ENCODE measurements at regions not wholly inside any gene's neighbourhood (a gene's known extent, or its start where the extent isn't known, plus 50 kb on each side); places are given as distances from the start of the nearest gene placed in this dataset.

GRCh38 chr14:101049511-101049910 lies 146.0 kb upstream of the RTL1 start:
- DNase-seq: no peak

DNA sequence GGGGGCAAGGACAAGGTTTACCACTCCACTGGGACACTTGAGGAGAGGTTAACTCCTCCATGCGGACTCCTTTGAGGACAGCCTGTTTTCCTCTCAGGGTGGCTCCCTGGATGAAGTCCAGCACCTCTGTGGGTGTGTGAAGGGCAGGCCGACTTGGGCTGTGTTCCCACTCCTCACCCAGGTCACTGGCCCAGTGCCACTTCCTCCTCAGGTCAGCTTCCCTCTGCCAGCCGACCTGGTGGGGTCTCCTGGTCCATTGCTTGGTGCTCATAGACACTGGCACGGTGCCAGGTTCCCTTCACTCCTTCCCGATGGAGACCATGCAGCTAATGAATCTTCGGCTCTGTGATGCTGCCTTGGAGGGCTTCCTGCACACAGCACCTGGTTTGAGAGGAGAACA lies 146.4 kb upstream of the RTL1 start:
- DNase-seq: no peak

GRCh38 chr14:101050901-101051490 lies 147.5 kb upstream of the RTL1 start:
- DNase-seq: no peak

GRCh38 chr14:101054671-101055070 lies 151.1 kb upstream of the RTL1 start:
- DNase-seq: no peak

DNA sequence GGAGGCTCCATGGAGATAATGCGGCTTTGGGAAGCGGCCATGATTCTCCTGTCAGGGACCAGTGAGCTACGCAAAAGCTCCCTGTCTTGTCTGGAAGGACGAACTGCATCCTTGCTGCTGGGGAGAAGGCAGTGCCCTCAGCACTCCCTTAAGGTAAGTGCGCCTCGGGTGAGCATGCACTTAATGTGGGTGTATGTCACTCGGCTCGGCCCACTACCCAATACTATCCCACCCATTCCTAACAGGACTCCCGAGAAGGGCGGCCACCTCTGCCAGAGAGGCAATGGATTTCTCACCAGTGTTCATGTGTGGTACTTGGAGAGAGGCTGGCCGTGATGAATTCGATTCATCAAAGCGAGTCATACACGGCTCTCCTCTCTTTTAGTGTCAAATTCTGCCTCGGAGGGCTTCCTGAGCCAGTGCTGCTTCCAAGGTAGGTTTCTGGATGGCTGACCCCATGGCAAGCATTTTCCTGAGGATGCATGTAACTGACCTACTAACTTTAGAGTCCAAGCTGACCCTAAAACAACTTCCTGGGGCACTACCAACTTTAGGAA lies 151.7 kb upstream of the RTL1 start:
- DNase-seq: no peak

- DNase-seq: no peak
Measured at GRCh38 chr14:101055776-101056374, 152.4 kb upstream of the RTL1 start.

GRCh38 chr14:101056446-101056845 lies 152.9 kb upstream of the RTL1 start:
- DNase-seq: no peak

DNA sequence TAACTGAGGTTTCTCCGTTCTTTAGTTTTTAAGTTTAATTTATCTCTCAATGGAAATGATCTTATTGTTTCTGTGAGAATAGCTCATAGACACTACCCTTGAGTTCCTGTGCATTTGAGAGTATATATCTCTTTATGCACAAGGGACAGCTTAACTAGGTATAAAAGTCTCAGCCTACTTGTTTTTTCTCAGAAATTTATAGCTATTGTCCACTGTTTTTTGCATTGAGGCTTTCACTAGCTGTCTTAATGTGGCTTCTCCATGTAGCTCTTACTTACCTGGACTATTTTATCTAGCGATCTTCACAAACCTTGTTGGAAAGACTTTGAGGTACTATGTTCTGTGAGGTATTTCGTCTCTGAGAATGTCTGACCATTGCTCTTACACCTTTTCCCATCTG lies 153.9 kb upstream of the RTL1 start:
- no peak for DNase-seq

DNA sequence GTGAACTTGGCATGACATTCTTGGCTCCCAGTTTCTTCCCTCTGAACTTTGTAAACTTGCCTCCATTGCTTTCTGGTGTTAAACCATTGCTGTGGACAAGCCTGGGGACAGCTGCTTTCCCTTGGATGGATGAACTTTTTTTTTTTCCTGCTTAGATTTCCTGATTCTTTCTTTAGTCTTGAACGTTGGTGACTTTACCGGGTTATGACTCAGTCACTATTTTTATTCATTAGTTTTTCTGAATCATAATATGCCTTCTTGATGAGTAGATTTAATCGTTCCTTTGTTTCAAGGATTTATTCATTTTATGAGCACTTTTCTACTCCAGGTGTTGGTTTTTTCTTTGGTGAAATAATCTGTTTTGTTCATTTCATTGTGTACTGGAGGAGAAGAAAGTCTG lies 155.0 kb upstream of the RTL1 start:
- DNase-seq: no peak

DNA sequence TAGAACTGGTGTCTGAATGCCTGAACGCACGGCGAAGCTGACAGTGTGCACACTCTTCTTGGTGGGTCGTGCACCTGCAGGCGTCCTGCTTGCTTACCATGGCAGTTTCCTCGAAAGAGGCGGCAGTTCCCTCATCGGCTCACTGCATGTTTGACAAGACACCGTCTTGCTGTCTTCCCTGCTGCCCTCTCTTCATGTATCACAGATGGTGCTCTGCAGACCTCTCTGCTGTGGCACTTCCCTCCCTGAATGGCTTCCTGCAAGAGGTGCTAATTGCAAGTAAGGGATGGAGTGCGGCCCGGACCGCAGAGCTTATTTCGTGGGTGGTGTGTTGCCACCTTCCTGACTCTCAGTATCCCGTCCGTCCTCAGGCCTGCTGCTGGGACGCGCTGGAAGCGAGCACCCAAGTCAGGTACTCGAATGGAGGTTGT lies 156.7 kb upstream of the RTL1 start:
- no peak for DNase-seq

DNA sequence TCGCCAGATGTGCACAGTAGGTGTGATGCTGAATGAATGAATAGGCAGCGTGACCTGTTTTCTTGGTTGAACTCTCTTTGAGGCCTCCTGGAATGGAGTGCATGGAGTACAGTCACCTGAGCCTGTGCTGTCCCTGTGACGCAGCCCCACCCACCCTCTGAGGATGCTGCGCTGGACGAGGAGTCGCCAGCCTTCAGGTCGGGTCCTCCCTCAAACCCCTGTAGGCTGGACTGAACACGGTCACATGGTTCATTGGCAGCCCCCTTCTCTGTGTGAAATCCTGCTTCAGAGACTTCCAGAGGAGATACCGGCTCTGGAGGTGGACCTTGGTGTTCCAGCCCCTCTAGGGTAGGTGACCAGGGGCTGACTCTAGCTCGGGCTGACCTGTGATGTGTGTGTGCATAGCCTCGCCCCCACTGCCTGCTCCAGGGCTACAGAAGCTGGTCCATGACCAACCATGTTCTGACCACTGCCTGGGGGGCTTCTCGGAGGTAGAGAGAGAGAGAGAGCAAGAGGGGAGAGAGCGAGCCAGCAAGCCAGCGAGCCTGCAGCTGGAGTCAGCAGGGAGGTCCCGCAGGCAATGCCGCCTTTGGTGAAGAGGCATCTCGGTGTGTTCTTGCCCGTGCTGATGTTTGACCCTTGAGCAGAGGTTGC lies 158.0 kb upstream of the RTL1 start:
- DNase-seq: no peak

DNA sequence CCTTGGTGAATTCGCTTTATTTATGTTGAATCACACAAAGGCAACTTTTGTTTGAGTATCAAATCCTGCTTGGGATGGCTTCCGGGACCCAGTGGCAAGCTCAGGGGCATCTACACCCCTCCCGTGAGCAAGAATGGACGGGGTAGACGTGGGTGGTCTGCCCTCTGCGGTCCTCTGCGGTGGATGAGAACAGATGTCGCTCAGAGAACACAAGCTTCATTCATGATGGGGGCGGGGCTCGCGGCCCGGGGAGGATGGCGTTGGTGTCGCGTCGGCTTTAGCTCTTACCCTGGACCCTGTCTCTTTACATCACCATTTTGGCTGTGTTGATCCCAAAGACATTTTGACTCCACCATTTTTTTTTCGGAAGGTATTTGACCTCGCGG lies 158.5 kb upstream of the RTL1 start:
- no peak for DNase-seq

DNA sequence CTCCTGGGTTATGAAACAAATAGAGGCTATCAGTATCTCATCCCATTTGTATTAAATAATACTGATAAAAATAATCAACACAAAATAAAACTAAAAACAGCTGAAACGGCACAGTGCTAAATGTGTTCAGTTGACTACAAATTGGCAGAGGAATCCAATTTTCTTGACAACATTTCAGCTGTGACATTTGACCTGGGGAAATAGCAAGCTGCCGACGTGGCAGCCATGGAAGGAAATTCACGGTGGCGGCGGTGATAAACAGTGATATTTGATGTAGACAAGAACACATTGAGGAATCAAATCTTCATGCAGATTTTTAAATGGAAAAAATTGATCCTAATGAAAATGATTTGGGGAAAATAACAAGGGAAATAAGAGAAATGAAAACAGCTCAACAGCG lies 159.1 kb upstream of the RTL1 start:
- DNase-seq: no peak

DNA sequence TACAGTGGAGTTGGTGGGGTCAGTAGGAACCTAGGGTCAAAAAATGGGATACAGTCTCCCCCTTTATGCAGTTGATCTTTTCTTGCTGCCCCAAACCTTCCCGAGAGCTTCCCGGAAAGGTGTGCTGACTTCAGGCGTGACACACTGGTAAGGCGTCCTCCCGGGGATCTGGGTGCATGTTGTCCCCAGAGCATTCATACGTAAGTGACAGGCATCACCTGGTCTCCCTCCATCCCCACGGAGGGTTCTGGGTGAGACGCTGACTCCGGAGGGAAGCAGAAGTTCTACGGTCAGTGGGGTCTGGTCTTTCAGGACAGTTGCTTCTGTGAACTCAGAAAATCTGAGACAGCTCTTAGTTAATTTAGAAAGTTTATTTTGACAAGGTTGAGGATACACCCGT lies 159.6 kb upstream of the RTL1 start:
- no peak for DNase-seq

DNA sequence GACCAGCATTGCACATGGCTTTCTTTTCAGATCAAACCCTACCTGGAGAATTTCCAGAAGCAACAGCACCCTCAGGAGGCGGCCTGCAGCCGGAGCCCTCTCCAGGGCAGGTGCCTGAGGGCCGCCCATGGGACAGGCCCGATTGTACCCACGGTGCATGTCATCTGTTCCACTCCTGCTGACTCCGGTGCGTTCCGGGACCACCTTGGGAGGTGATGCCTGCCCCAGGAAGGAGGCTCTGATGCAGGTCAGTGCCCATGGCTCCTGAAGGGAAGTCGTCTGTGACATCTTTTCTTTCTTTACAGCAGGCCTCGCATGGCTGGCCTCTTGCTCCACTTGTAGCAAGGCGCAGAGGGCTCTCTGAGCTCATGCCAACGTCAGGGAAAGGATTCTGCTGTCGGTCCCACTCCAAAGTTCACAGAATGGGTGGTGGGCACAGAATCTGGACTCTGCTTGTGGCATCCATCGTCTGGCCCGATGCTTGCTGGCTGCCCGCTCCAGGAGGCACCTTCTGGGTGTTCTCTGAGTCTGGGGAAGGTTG lies 160.7 kb upstream of the RTL1 start:
- DNase-seq: no peak

DNA sequence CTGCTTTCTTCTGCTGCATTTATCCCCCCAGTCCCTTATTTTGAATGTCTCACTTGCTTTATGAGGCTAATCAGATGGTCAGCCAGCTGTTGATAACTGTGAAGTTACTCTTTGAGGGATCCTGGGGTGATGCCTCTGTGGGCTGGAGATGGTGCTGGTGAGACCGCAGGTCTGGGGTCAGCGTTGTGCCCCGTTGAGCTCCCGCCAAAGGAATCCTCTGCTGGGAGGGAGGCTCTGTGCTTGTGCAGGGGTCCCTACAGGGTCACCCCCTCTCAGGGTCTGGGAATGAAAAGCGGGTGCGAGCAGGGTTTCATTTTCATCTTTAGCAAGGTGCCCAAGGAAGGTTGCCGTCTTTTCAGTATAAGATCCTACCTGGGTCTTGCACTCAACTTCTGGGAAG lies 161.2 kb upstream of the RTL1 start:
- no peak for DNase-seq

DNA sequence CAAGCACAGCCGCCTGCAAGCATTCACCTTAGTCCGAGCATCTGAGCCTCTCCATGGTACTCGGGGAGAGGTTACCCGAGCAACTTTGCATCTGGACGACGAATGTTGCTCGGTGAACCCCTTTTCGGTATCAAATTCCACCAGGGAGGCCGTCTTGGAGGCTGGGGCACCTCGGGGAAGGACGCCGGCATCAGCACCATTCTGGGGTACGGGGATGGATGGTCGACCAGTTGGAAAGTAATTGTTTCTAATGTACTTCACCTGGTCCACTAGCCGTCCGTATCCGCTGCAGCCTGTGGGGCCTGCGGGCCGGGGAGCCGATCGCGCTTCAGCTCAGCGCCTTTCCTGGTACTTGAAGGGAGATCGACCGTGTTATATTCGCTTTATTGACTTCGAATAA lies 161.7 kb upstream of the RTL1 start:
- no peak for DNase-seq

DNA sequence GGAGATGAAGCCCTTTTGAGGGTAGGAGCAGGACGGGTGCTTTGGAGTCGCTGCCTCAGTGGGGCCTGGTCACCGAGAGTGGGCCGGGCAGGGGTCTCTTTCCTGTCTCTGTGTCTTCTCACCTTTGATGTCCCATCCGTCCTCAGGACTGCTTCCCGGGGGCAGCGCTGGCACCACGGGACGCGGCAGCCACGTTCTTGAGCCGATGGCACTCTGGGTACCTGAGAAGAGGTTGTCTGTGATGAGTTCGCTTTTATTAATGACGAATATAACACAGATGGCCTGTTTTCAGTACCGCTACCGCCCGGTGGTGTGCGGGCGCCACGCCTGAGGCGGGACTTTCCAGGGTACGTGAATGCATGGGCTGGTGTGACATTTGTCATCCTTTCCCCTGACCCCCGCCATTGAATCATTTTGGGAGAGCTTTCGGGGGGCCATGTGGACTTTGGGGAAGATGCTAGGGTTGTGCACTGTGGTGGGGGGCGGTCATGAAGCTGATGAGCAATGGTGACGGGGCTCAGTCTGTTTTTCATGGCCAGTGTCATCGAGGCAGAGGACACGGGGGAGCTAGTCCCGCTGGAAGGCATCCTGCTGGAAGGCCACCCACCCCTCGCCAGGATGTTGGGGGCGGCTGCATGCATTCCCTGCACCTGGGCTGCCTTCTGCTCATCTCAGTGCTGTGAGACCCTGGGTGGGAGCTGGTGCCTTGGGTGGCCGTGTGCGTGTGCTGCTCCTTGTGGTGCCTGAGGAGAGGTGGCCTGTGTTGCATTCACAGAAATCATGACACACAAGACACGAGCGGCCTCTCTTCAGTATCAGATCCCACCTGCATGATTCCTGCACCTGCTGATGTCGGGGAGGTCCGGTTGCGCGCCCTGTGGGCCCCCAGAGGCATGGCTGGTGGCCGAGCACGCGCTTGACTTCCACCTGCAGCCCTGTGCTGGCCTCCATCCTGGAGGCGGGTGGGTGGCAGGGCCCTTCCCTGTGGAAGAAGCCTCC lies 162.5 kb upstream of the RTL1 start:
- DNase-seq: no peak

GRCh38 chr14:101066826-101067510 lies 163.4 kb upstream of the RTL1 start:
- no peak for DNase-seq

DNA sequence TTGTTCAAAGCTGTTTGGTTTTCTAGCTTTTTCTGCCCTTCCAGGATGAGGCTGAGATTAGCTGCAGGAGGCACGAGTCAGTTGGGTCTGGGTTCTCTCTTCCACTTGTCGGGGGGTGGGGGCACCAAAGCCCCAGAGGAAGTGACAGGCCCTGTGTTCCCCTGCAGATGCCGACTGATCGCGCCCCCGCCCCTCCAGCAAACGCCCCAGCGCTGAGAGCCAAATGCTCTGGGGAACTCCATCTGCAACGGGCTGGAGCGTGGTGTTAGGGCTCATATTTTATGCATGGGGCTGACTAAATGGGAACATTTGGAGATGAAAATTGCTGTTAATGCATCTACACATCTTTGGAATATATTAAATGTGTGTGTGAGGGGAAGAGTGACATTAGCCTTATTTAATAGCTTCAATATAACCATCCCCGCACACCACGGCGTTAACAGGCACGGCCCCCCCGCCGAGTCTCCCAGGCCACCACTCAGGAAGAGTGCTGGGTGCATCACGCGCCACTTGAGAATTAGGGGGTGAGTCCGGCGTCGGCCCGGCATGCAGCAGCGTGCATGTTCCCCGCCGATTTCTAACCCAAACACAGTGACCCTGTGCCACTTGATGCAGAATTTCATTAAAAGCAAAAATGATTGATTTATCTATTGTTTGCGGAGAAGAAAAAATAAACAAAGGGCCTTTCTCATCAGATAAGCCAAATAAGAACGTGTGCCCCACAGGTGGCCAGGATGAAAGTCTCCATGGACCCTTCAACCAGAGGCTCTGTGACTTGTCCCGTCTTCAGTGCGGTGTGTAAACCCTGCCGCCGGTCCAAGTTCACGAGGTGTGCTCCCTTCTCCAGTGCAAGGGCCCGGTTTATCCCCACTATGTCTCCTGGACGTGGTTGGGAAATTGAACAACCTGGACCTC lies 165.0 kb upstream of the RTL1 start:
- no peak for DNase-seq

DNA sequence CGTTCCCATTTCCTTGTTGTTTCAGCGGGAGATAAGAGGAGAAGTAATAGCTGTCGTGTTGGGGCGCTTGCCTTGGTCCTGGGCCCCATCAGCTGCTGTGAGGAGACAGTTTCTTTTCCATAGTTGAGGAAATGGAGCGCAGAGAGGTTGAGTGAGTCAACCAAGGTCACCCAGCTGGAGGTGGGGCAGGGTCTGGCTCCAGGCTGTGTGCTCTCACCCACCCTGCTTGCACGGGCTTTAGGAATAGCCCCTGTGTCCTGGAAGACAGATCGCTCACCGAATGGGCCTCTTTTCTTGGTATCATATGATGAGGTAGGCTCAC lies 165.7 kb upstream of the RTL1 start:
- DNase-seq: no peak

Data from COR-L47 (cell line).